ENCODE measurements at regions not wholly inside any gene's neighbourhood (a gene's known extent, or its start where the extent isn't known, plus 50 kb on each side); places are given as distances from the start of the nearest gene placed in this dataset.

DNA sequence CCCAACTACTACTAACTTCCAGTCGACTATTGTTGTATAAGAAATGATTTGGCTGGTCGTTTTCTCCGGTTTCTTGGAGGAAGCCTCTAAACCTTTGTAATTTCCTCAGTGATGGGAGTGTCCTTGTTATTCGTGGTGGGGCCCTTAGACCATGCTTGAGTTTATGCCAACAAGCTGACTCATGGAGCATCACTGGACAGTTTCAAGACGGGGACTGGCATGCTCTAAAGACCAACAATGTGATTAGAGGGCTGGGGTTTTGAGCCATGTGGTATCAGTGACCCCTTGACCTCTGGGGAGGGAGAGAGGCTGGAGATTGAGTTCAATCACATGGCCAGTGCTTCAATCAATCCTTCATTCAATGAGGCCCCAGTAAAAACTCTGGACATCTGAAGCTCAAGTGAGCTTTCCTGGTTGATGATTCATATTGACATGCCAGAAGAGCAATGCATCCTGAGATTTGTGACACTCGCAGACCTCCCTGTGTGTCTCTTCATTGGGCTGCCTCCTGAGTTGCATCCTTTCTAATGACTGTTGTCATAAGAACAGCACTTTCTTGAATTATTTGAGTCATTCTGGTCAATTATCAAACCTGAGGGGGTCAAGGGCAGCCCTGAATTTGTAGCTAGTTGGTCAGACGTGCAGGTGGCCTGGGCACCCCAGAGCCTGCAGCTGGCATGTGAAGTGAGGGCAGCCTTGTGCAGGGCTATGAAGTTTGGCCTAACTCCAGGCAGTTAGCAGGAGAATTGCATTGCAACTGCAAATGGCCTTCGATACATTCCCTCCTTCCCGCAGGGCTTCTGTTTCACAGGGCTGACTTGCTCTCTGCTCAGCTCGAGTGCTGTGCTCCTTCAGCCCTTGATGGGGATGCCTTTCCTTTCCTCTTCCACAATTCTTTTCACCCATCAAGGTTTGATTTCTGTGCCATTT is 246.5 kb downstream of the FGF9 start:
- TF ChIP-seq, protein P1, sequence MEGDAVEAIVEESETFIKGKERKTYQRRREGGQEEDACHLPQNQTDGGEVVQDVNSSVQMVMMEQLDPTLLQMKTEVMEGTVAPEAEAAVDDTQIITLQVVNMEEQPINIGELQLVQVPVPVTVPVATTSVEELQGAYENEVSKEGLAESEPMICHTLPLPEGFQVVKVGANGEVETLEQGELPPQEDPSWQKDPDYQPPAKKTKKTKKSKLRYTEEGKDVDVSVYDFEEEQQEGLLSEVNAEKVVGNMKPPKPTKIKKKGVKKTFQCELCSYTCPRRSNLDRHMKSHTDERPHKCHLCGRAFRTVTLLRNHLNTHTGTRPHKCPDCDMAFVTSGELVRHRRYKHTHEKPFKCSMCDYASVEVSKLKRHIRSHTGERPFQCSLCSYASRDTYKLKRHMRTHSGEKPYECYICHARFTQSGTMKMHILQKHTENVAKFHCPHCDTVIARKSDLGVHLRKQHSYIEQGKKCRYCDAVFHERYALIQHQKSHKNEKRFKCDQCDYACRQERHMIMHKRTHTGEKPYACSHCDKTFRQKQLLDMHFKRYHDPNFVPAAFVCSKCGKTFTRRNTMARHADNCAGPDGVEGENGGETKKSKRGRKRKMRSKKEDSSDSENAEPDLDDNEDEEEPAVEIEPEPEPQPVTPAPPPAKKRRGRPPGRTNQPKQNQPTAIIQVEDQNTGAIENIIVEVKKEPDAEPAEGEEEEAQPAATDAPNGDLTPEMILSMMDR (tag by site-specific recombination; IDR thresholded peaks at IDR 0.05): no peak
- TF ChIP-seq, protein P2, sequence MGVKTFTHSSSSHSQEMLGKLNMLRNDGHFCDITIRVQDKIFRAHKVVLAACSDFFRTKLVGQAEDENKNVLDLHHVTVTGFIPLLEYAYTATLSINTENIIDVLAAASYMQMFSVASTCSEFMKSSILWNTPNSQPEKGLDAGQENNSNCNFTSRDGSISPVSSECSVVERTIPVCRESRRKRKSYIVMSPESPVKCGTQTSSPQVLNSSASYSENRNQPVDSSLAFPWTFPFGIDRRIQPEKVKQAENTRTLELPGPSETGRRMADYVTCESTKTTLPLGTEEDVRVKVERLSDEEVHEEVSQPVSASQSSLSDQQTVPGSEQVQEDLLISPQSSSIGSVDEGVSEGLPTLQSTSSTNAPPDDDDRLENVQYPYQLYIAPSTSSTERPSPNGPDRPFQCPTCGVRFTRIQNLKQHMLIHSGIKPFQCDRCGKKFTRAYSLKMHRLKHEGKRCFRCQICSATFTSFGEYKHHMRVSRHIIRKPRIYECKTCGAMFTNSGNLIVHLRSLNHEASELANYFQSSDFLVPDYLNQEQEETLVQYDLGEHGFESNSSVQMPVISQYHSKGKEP (tag by site-specific recombination; IDR thresholded peaks at IDR 0.05): no peak
- TF ChIP-seq ZNF184 (tag by site-specific recombination; IDR thresholded peaks at IDR 0.05) (no peak), SETDB1 (IDR thresholded peaks at IDR 0.05; ENCODE audit: insufficient read length, low read length) (no peak), TCF7L2 (IDR thresholded peaks at IDR 0.05; ENCODE audit: borderline replicate concordance, low read depth, low read length) (no peak), ZNF76 (tag by site-specific recombination; IDR thresholded peaks at IDR 0.05; ENCODE audit: borderline replicate concordance, low read depth) (no peak), ZNF585B (tag by site-specific recombination; IDR thresholded peaks at IDR 0.05) (no peak), BCL11B (tag by site-specific recombination; IDR thresholded peaks at IDR 0.05; ENCODE audit: low read depth) (no peak), ZNF24 (tag by site-specific recombination; IDR thresholded peaks at IDR 0.05) (no peak), TRIM28 (IDR thresholded peaks at IDR 0.05; ENCODE audit: borderline replicate concordance, low read length) (no peak)
- TF ChIP-seq, protein P3, sequence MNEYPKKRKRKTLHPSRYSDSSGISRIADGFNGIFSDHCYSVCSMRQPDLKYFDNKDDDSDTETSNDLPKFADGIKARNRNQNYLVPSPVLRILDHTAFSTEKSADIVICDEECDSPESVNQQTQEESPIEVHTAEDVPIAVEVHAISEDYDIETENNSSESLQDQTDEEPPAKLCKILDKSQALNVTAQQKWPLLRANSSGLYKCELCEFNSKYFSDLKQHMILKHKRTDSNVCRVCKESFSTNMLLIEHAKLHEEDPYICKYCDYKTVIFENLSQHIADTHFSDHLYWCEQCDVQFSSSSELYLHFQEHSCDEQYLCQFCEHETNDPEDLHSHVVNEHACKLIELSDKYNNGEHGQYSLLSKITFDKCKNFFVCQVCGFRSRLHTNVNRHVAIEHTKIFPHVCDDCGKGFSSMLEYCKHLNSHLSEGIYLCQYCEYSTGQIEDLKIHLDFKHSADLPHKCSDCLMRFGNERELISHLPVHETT (tag by site-specific recombination; IDR thresholded peaks at IDR 0.05): no peak
- TF ChIP-seq, protein P4, sequence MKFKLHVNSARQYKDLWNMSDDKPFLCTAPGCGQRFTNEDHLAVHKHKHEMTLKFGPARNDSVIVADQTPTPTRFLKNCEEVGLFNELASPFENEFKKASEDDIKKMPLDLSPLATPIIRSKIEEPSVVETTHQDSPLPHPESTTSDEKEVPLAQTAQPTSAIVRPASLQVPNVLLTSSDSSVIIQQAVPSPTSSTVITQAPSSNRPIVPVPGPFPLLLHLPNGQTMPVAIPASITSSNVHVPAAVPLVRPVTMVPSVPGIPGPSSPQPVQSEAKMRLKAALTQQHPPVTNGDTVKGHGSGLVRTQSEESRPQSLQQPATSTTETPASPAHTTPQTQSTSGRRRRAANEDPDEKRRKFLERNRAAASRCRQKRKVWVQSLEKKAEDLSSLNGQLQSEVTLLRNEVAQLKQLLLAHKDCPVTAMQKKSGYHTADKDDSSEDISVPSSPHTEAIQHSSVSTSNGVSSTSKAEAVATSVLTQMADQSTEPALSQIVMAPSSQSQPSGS (tag by site-specific recombination; IDR thresholded peaks at IDR 0.05; ENCODE audit: low read depth): no peak
- TF ChIP-seq, protein P5, sequence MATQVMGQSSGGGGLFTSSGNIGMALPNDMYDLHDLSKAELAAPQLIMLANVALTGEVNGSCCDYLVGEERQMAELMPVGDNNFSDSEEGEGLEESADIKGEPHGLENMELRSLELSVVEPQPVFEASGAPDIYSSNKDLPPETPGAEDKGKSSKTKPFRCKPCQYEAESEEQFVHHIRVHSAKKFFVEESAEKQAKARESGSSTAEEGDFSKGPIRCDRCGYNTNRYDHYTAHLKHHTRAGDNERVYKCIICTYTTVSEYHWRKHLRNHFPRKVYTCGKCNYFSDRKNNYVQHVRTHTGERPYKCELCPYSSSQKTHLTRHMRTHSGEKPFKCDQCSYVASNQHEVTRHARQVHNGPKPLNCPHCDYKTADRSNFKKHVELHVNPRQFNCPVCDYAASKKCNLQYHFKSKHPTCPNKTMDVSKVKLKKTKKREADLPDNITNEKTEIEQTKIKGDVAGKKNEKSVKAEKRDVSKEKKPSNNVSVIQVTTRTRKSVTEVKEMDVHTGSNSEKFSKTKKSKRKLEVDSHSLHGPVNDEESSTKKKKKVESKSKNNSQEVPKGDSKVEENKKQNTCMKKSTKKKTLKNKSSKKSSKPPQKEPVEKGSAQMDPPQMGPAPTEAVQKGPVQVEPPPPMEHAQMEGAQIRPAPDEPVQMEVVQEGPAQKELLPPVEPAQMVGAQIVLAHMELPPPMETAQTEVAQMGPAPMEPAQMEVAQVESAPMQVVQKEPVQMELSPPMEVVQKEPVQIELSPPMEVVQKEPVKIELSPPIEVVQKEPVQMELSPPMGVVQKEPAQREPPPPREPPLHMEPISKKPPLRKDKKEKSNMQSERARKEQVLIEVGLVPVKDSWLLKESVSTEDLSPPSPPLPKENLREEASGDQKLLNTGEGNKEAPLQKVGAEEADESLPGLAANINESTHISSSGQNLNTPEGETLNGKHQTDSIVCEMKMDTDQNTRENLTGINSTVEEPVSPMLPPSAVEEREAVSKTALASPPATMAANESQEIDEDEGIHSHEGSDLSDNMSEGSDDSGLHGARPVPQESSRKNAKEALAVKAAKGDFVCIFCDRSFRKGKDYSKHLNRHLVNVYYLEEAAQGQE (tag by site-specific recombination; IDR thresholded peaks at IDR 0.05): no peak
